ENCODE measurements at regions not wholly inside any gene's neighbourhood (a gene's known extent, or its start where the extent isn't known, plus 50 kb on each side); places are given as distances from the start of the nearest gene placed in this dataset.

GRCh38 chr6:105821777-105822176 lies 264.4 kb upstream of the PRDM1 start:
- ATAC-seq, result no peak
- TF ChIP-seq CREB5 (CRISPR knock-in tag; IDR thresholded peaks at IDR 0.05; ENCODE audit: low read depth) (no peak), GLIS3 (CRISPR knock-in tag; IDR thresholded peaks at IDR 0.05) (no peak), ISL1 (CRISPR knock-in tag; IDR thresholded peaks at IDR 0.05) (no peak), SNAI2 (CRISPR knock-in tag; IDR thresholded peaks at IDR 0.05) (no peak), PATZ1 (CRISPR knock-in tag; IDR thresholded peaks at IDR 0.05; ENCODE audit: borderline replicate concordance) (no peak), ZC3H10 (CRISPR knock-in tag; IDR thresholded peaks at IDR 0.05) (no peak), OSR1 (CRISPR knock-in tag; IDR thresholded peaks at IDR 0.05) (no peak), TCF4 (CRISPR knock-in tag; IDR thresholded peaks at IDR 0.05; ENCODE audit: borderline replicate concordance) (no peak), ESRRG (CRISPR knock-in tag; IDR thresholded peaks at IDR 0.05) (no peak), POU6F1 (CRISPR knock-in tag; IDR thresholded peaks at IDR 0.05; ENCODE audit: borderline replicate concordance, low read depth) (no peak), CSDC2 (CRISPR knock-in tag; IDR thresholded peaks at IDR 0.05) (no peak), RARB (CRISPR knock-in tag; IDR thresholded peaks at IDR 0.05) (no peak), ZFP30 (CRISPR knock-in tag; IDR thresholded peaks at IDR 0.05) (no peak), PPARA (CRISPR knock-in tag; IDR thresholded peaks at IDR 0.05; ENCODE audit: borderline replicate concordance) (no peak), TOX (CRISPR knock-in tag; IDR thresholded peaks at IDR 0.05; ENCODE audit: borderline replicate concordance) (no peak), CSRNP3 (CRISPR knock-in tag; IDR thresholded peaks at IDR 0.05) (no peak), ZNF565 (CRISPR knock-in tag; conservative IDR thresholded peaks at IDR 0.05; ENCODE audit: low read depth) (no peak), ZNF70 (CRISPR knock-in tag; IDR thresholded peaks at IDR 0.05) (no peak), ZNF8 (CRISPR knock-in tag; IDR thresholded peaks at IDR 0.05) (no peak), TSHZ2 (CRISPR knock-in tag; IDR thresholded peaks at IDR 0.05) (no peak)

GRCh38 chr6:105821027-105821426 lies 265.1 kb upstream of the PRDM1 start:
- ATAC-seq, result no peak
- TF ChIP-seq TSHZ2 (CRISPR knock-in tag; IDR thresholded peaks at IDR 0.05) (no peak), ZNF565 (CRISPR knock-in tag; conservative IDR thresholded peaks at IDR 0.05; ENCODE audit: low read depth) (no peak), ZNF70 (CRISPR knock-in tag; IDR thresholded peaks at IDR 0.05) (no peak), TCF4 (CRISPR knock-in tag; IDR thresholded peaks at IDR 0.05; ENCODE audit: borderline replicate concordance) (no peak), CSDC2 (CRISPR knock-in tag; IDR thresholded peaks at IDR 0.05) (no peak), ESRRG (CRISPR knock-in tag; IDR thresholded peaks at IDR 0.05) (no peak), SNAI2 (CRISPR knock-in tag; IDR thresholded peaks at IDR 0.05) (no peak), POU6F1 (CRISPR knock-in tag; IDR thresholded peaks at IDR 0.05; ENCODE audit: borderline replicate concordance, low read depth) (no peak), ZFP3 (CRISPR knock-in tag; IDR thresholded peaks at IDR 0.05) (no peak)

Measured in SK-N-SH treated with all-trans-retinoic acid at 6 μM for 48 hours (cell line).